ENCODE measurements at regions not wholly inside any gene's neighbourhood (a gene's known extent, or its start where the extent isn't known, plus 50 kb on each side); places are given as distances from the start of the nearest gene placed in this dataset.

DNA sequence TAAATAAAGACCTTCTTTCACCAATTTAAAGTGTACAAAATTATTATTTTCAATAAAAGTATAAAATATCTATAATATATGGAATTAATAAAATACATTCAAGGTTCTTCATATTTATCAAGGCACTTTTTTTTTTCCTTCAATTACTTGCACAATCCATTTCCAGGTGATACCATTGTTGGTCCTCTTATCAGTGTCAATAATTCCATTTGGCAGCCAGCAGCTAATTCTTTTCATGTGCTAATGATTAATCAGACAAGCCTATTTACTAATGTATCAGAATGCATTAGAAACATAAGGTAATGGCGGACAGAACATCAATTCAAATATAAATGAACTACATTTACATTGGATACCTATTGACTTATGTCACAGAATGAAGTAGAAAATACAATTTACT lies 622.2 kb downstream of the TOX3 start:
- TF ChIP-seq, protein P1, sequence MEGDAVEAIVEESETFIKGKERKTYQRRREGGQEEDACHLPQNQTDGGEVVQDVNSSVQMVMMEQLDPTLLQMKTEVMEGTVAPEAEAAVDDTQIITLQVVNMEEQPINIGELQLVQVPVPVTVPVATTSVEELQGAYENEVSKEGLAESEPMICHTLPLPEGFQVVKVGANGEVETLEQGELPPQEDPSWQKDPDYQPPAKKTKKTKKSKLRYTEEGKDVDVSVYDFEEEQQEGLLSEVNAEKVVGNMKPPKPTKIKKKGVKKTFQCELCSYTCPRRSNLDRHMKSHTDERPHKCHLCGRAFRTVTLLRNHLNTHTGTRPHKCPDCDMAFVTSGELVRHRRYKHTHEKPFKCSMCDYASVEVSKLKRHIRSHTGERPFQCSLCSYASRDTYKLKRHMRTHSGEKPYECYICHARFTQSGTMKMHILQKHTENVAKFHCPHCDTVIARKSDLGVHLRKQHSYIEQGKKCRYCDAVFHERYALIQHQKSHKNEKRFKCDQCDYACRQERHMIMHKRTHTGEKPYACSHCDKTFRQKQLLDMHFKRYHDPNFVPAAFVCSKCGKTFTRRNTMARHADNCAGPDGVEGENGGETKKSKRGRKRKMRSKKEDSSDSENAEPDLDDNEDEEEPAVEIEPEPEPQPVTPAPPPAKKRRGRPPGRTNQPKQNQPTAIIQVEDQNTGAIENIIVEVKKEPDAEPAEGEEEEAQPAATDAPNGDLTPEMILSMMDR (conservative IDR thresholded peaks at IDR 0.05; ENCODE audit: low read depth, low read length), result no peak
- TF ChIP-seq USF2 (IDR thresholded peaks at IDR 0.05; ENCODE audit: low read depth, low read length) (no peak), CEBPB (IDR thresholded peaks at IDR 0.05; ENCODE audit: low read depth, low read length) (no peak), BHLHE40 (IDR thresholded peaks at IDR 0.05; ENCODE audit: low read depth, low read length) (no peak), POLR2A (IDR thresholded peaks at IDR 0.05; ENCODE audit: low read depth, low read length) (no peak)

Measured in IMR-90 (cell line).